Activated CD4-positive, CD25-positive, alpha-beta regulatory T cell treated with anti-CD3 and anti-CD28 coated beads, Interleukin-2, amount 50 U/mL, for 16 hours (primary cell): ENCODE measurements at regions not wholly inside any gene's neighbourhood (a gene's known extent, or its start where the extent isn't known, plus 50 kb on each side); places are given as distances from the start of the nearest gene placed in this dataset.
"Not testable (repeated sequence)": the region's sequence is repeated elsewhere in the genome, so short reads cannot be mapped to it uniquely, and the experiment has no call there.

Experiments
- DNase-seq: peaks from one replicate; pipeline ENCODE4 v3.0.0-alpha.2; 2020; ENCODE audit warnings: low read depth, low spot score

GRCh38 chr3:197618408-197618807 lies 62.6 kb upstream of the BDH1 start:
- DNase-seq: not testable (repeated sequence)

GRCh38 chr3:197615430-197615829 lies 59.7 kb upstream of the BDH1 start:
- DNase-seq: no peak

- not testable (repeated sequence) for DNase-seq
Observed at GRCh38 chr3:197614134-197614533, 58.4 kb upstream of the BDH1 start.

GRCh38 chr3:197613199-197613598 lies 57.4 kb upstream of the BDH1 start:
- peak; percentile 11 for DNase-seq

- DNase-seq: no peak
Observed at GRCh38 chr3:197611255-197611654, 55.5 kb upstream of the BDH1 start.

- DNase-seq: no peak
Observed at GRCh38 chr3:197606468-197606867, 50.7 kb upstream of the BDH1 start.
